ENCODE measurements at regions not wholly inside any gene's neighbourhood (a gene's known extent, or its start where the extent isn't known, plus 50 kb on each side); places are given as distances from the start of the nearest gene placed in this dataset.

- DNase-seq: no peak
Observed at GRCh38 chr5:165244407-165244806, 1739.0 kb downstream of the MAT2B start.

GRCh38 chr5:165258197-165258771 is 1752.9 kb downstream of the MAT2B start:
- DNase-seq: no peak

- no peak for DNase-seq
Observed at GRCh38 chr5:165260426-165260825, 1755.0 kb downstream of the MAT2B start.

- DNase-seq: no peak
Observed at GRCh38 chr5:165263536-165263935, 1758.1 kb downstream of the MAT2B start.

- no peak for DNase-seq
Observed at GRCh38 chr5:165266939-165267338, 1761.5 kb downstream of the MAT2B start.

- no peak for DNase-seq
Observed at GRCh38 chr5:165272436-165272835, 1767.0 kb downstream of the MAT2B start.

GRCh38 chr5:165277661-165278060 is 1772.2 kb downstream of the MAT2B start:
- no peak for DNase-seq

- no peak for DNase-seq
Observed at GRCh38 chr5:165282491-165282890, 1777.1 kb downstream of the MAT2B start.

GRCh38 chr5:165286692-165287091 is 1781.3 kb downstream of the MAT2B start:
- DNase-seq: no peak

GRCh38 chr5:165290535-165290934 is 1785.1 kb downstream of the MAT2B start:
- DNase-seq: no peak

GRCh38 chr5:165296401-165297130 is 1791.1 kb downstream of the MAT2B start:
- no peak for DNase-seq

- DNase-seq: no peak
Observed at GRCh38 chr5:165304193-165304827, 1798.9 kb downstream of the MAT2B start.

GRCh38 chr5:165305596-165305995 is 1800.2 kb downstream of the MAT2B start:
- no peak for DNase-seq

- no peak for DNase-seq
Observed at GRCh38 chr5:165309446-165309845, 1804.0 kb downstream of the MAT2B start.

GRCh38 chr5:165310031-165310430 is 1804.6 kb downstream of the MAT2B start:
- DNase-seq: no peak

GRCh38 chr5:165321912-165322311 is 1816.5 kb downstream of the MAT2B start:
- DNase-seq: no peak

- DNase-seq: no peak
Observed at GRCh38 chr5:165325221-165325620, 1819.8 kb downstream of the MAT2B start.

GRCh38 chr5:165327631-165328030 is 1822.2 kb downstream of the MAT2B start:
- no peak for DNase-seq

GRCh38 chr5:165328846-165329245 is 1823.4 kb downstream of the MAT2B start:
- no peak for DNase-seq

GRCh38 chr5:165333623-165334022 is 1828.2 kb downstream of the MAT2B start:
- DNase-seq: no peak

- DNase-seq: no peak
Observed at GRCh38 chr5:165334201-165334600, 1828.8 kb downstream of the MAT2B start.

GRCh38 chr5:165349735-165350134 is 1844.3 kb downstream of the MAT2B start:
- no peak for DNase-seq

GRCh38 chr5:165351342-165351741 is 1845.9 kb downstream of the MAT2B start:
- DNase-seq: no peak

- no peak for DNase-seq
Observed at GRCh38 chr5:165360366-165360765, 1854.9 kb downstream of the MAT2B start.
